GM12873 (cell line): ENCODE measurements at regions not wholly inside any gene's neighbourhood (a gene's known extent, or its start where the extent isn't known, plus 50 kb on each side); places are given as distances from the start of the nearest gene placed in this dataset.

ENCODE experiments used
- TF ChIP-seq, protein P1 (sequence below): IDR thresholded peaks from 2 replicates; pipeline ENCODE4 v1.5.1; 2012; ENCODE audit warnings: low read depth, mild to moderate bottlenecking, moderate library complexity, low read length, control low read depth; ENCODE audit not compliant: insufficient read depth; ENCODE audit errors: missing control alignments

DNA sequence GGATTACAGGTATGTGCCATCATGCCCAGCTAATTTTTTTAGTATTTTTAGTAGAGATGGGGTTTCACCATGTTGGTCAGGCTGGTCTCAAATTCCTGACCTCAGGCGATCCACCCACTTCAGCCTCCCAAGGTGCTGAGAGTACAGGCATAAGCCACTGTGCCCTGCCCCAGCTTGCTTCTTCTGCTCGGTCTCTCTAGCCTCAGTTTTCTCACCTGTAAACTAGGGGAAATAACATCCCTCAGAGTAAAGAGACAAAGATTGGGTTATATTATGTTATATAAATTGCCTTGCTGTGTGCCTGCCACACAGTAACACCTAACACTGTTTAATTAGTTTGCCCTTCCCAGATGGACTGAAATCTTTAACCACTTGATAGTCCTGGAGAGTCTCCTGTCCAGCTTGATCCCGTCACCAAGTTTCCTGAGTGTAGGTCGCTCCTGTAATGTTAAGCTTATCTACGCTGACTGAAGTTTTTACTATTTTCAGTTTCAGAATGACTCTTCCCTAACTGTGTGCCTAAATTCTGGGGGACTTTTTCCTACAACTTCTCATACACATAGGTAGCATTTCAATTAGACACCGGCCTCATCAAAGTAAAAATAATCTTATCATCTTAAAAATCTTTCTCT lies 412.7 kb upstream of the TENM3 start:
- TF ChIP-seq, protein P1, sequence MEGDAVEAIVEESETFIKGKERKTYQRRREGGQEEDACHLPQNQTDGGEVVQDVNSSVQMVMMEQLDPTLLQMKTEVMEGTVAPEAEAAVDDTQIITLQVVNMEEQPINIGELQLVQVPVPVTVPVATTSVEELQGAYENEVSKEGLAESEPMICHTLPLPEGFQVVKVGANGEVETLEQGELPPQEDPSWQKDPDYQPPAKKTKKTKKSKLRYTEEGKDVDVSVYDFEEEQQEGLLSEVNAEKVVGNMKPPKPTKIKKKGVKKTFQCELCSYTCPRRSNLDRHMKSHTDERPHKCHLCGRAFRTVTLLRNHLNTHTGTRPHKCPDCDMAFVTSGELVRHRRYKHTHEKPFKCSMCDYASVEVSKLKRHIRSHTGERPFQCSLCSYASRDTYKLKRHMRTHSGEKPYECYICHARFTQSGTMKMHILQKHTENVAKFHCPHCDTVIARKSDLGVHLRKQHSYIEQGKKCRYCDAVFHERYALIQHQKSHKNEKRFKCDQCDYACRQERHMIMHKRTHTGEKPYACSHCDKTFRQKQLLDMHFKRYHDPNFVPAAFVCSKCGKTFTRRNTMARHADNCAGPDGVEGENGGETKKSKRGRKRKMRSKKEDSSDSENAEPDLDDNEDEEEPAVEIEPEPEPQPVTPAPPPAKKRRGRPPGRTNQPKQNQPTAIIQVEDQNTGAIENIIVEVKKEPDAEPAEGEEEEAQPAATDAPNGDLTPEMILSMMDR: no peak

- TF ChIP-seq, protein P1: no peak
Measured at GRCh38 chr4:181834071-181834470, 409.1 kb upstream of the TENM3 start.

DNA sequence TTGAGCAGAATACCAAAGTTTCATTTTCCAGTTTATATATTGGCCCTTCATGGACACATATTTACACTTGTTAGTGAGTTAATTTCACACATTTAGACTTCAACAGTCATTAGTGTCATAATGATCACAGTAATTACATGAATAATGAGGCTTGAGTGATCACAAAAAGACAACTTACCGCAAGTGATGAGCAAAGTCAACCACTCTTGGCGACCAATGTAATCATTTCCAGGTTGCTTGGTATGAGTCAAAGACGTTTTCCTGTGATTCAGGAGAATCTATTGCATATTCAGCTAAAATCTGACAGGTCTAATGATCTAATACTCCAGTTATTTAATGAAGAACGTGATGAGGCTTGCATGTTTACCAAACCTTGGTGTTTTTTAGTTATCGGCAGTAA lies 407.9 kb upstream of the TENM3 start:
- TF ChIP-seq, protein P1: no peak

DNA sequence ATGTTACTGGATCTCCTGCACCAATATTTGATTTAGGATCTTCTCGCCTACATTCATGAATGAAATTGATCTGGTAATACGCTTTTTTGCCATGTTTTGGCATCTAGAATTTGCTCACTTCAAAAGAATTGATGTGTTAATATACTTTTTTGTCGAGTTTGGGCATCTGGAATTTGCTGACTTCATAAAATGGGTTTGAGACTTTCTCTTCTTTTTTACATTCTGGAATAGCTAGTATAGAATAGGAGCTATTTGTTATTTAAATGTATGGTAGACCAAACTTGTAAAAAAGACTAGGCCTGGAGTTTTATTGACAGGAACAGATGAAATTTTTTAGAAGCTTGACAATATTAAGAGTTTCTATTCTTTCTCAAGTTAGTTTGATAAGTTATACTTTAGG lies 404.9 kb upstream of the TENM3 start:
- TF ChIP-seq, protein P1: no peak

DNA sequence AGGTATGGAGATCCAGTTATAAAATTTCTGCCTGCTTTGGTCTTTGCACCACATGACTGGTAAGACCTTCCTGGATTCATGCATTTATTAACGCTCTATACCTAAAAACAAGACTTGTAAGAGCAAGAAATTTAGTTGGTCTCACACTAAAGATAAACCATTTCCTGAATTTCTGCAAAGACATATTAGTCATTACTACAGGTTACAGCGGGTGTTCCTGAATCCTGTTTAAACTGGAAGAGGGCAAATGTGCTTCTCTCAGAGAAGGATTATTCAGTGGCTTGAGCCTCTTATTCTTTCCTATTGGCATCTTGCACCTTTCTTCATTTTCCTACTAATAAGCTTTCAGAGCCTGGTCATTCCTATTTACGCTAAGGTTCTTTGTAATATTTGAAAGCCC lies 397.6 kb upstream of the TENM3 start:
- TF ChIP-seq, protein P1: no peak

DNA sequence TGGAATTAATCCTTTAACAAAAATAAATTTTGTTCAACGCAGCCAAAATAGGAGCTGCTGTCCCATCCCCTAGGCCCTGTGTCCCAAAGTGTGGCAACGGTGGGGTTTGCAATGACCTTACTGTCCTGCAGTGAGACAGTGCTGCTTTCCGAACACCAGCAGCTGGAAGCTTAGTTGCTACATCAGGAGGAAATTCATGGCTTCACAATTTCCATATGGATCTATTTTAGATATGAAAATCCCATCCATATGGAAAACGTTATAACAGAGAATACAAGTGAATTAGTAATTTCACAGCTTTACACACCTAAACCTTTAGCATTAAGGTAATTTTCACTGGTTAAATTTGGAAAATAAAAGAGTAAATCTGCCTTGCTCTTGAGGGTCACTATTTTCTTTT lies 396.3 kb upstream of the TENM3 start:
- TF ChIP-seq, protein P1: no peak

GRCh38 chr4:181848357-181848756 lies 394.8 kb upstream of the TENM3 start:
- TF ChIP-seq, protein P1: no peak
